H1 (cell line): ENCODE measurements at regions not wholly inside any gene's neighbourhood (a gene's known extent, or its start where the extent isn't known, plus 50 kb on each side); places are given as distances from the start of the nearest gene placed in this dataset.

Experiments
- CTCF ChIA-PET: fragments of 300-600 bp; sonication (Branson Sonifier 250); formaldehyde crosslinking; loops from one replicate; lab custom pipeline; 2021; ENCODE audit not compliant: partially characterized antibody; lab: Charles Lee
- POLR2A ChIA-PET: fragments of 300-600 bp; sonication (Branson Sonifier 250); formaldehyde crosslinking; loops from one replicate; lab custom pipeline; 2021; ENCODE audit warnings: inconsistent platforms; ENCODE audit not compliant: partially characterized antibody; lab: Charles Lee
- DNase-seq, 2 experiments: peaks; one replicate each; pipeline versions ENCODE4 v3.0.0 to v3.0.0-alpha.2; 2010 to 2022; ENCODE audit warnings: low spot score in 2 of 2, low read depth in 1 of 2, mixed read lengths in 1 of 2
- FAIRE-seq: peaks from 2 replicates; lab custom pipeline; 2011; peaks lifted over from hg19 to GRCh38; lab: Jason Lieb, UNC
- H2AFZ ChIP-seq: 2 replicates; pipeline ENCODE4 v1.8.1; 2012; ENCODE audit warnings: low read length, inconsistent platforms
- H2AK5ac ChIP-seq: 2 replicates; pipeline ENCODE4 v1.6.1; 2013; ENCODE audit warnings: low read depth, low read length
- H2BK120ac ChIP-seq: replicated peaks from 2 replicates; pipeline ENCODE3; 2013; ENCODE audit warnings: low read depth, low read length, inconsistent platforms
- H2BK12ac ChIP-seq: 2 replicates; pipeline ENCODE4 v1.6.1; 2013; ENCODE audit warnings: low read depth, low read length
- H2BK15ac ChIP-seq: 2 replicates; pipeline ENCODE4 v1.6.1; 2013; ENCODE audit warnings: low read length
- H2BK20ac ChIP-seq: 2 replicates; pipeline ENCODE4 v1.6.1; 2013; ENCODE audit warnings: low read length
- H2BK5ac ChIP-seq: 2 replicates; pipeline ENCODE4 v1.6.1; 2013; ENCODE audit warnings: low read depth, low read length
- H3K14ac ChIP-seq: 2 replicates; pipeline ENCODE4 v1.6.1; 2013; ENCODE audit warnings: inconsistent platforms; ENCODE audit not compliant: insufficient read length
- H3K18ac ChIP-seq: 2 replicates; pipeline ENCODE4 v1.6.1; 2013; ENCODE audit warnings: low read length; ENCODE audit errors: extremely low read depth
- H3K23ac ChIP-seq: 2 replicates; pipeline ENCODE4 v1.6.1; 2013; ENCODE audit warnings: inconsistent platforms; ENCODE audit not compliant: insufficient read length
- H3K23me2 ChIP-seq: 2 replicates; pipeline ENCODE4 v1.6.1; 2013; ENCODE audit warnings: low read depth, low read length
- H3K27ac ChIP-seq: 2 replicates; pipeline ENCODE4 v1.6.1; 2011; ENCODE audit warnings: low read depth, low read length, inconsistent platforms
- H3K27me3 ChIP-seq, 4 experiments: replicated peaks in 1 of 4; 1 replicate in 1 of 4; 2 replicates in 3 of 4; pipeline versions ENCODE4 v1.6.1 to v1.8.1; 2011 to 2013; ENCODE audit warnings: low read length in 3 of 4, mild to moderate bottlenecking in 3 of 4, inconsistent platforms in 2 of 4, mixed read lengths in 2 of 4, moderate library complexity in 1 of 4; ENCODE audit not compliant: control insufficient read depth in 3 of 4, insufficient read depth in 3 of 4; ENCODE audit errors: extremely low read depth in 1 of 4
- H3K36me3 ChIP-seq, 4 experiments: 2 replicates each; pipeline versions ENCODE4 v1.6.1 to v1.8.1; 2011 to 2013; ENCODE audit warnings: mild to moderate bottlenecking in 4 of 4, low read length in 3 of 4, moderate library complexity in 2 of 4, control low read depth in 1 of 4, inconsistent platforms in 1 of 4; ENCODE audit not compliant: insufficient read depth in 4 of 4, control insufficient read depth in 2 of 4
- H3K4ac ChIP-seq: replicated peaks from 2 replicates; pipeline ENCODE3; 2013; ENCODE audit warnings: low read length, low read depth, mixed read lengths, inconsistent platforms; ENCODE audit not compliant: insufficient read length
- H3K4me1 ChIP-seq, 4 experiments: replicated peaks in 1 of 4; 1 replicate in 1 of 4; 2 replicates in 3 of 4; pipeline versions ENCODE4 v1.6.1 to v1.8.1; 2011 to 2013; ENCODE audit warnings: low read length in 3 of 4, inconsistent platforms in 2 of 4, mixed read lengths in 1 of 4; ENCODE audit not compliant: insufficient read depth in 4 of 4, control insufficient read depth in 3 of 4
- H3K4me2 ChIP-seq, 2 experiments: 2 replicates each; pipeline versions ENCODE4 v1.6.1 to v1.8.1; 2011 to 2013; ENCODE audit warnings: low read depth in 2 of 2, low read length in 2 of 2, control low read depth in 1 of 2, inconsistent platforms in 1 of 2, mild to moderate bottlenecking in 1 of 2; ENCODE audit not compliant: insufficient read depth in 1 of 2
- H3K4me3 ChIP-seq, 4 experiments: fragments of 200-600, 300-600 bp in 1 of 4; sonication (generic), shearing (Covaris generic), sonication (Bioruptor Twin) in 1 of 4; 2 replicates each; pipeline versions ENCODE4 v1.5.1 to v1.8.1; 2011 to 2016; ENCODE audit warnings: low read length in 4 of 4, low read depth in 3 of 4, control low read depth in 2 of 4, inconsistent platforms in 2 of 4, mild to moderate bottlenecking in 2 of 4, mixed read lengths in 1 of 4, moderate library complexity in 1 of 4; ENCODE audit not compliant: insufficient read depth in 2 of 4; ENCODE audit errors: extremely low read depth in 1 of 4
- H3K56ac ChIP-seq: replicated peaks from 2 replicates; pipeline ENCODE3; 2013; ENCODE audit warnings: low read depth, mild to moderate bottlenecking, mixed read lengths, low read length, inconsistent platforms; ENCODE audit not compliant: insufficient read length
- H3K79me1 ChIP-seq: 2 replicates; pipeline ENCODE4 v1.6.1; 2013; ENCODE audit warnings: low read depth, low read length, control low read depth
- H3K79me2 ChIP-seq, 2 experiments: 2 replicates each; pipeline versions ENCODE4 v1.6.1 to v1.8.1; 2012 to 2013; ENCODE audit warnings: low read length in 2 of 2, mild to moderate bottlenecking in 2 of 2, inconsistent platforms in 1 of 2; ENCODE audit not compliant: insufficient read depth in 2 of 2, control insufficient read depth in 1 of 2
- H3K9ac ChIP-seq, 4 experiments: replicated peaks in 1 of 4; 1 replicate in 1 of 4; 2 replicates in 3 of 4; pipeline versions ENCODE4 v1.6.1 to v1.8.1; 2011 to 2013; ENCODE audit warnings: low read depth in 3 of 4, low read length in 3 of 4, control low read depth in 2 of 4, mild to moderate bottlenecking in 2 of 4, moderate library complexity in 2 of 4, inconsistent platforms in 1 of 4; ENCODE audit errors: extremely low read depth in 1 of 4
- H3K9me3 ChIP-seq, 2 experiments: 2 replicates each; pipeline versions ENCODE4 v1.6.1 to v1.8.1; 2012 to 2013; ENCODE audit warnings: mild to moderate bottlenecking in 2 of 2, moderate library complexity in 2 of 2, control low read depth in 1 of 2, inconsistent platforms in 1 of 2, low read depth in 1 of 2, low read length in 1 of 2, mixed read lengths in 1 of 2; ENCODE audit not compliant: insufficient read depth in 2 of 2
- H4K20me1 ChIP-seq, 2 experiments: replicated peaks in 1 of 2; 2 replicates each; pipeline versions ENCODE3 to v1.8.1; 2011 to 2013; ENCODE audit warnings: inconsistent platforms in 2 of 2, low read length in 2 of 2, mild to moderate bottlenecking in 1 of 2; ENCODE audit not compliant: insufficient read depth in 2 of 2, control insufficient read depth in 1 of 2
- H4K5ac ChIP-seq: 2 replicates; pipeline ENCODE4 v1.6.1; 2013; ENCODE audit warnings: low read length, low read depth, mixed read lengths, inconsistent platforms; ENCODE audit not compliant: insufficient read length
- H4K8ac ChIP-seq: 2 replicates; pipeline ENCODE4 v1.8.0; 2013; ENCODE audit warnings: mild to moderate bottlenecking, moderate library complexity, low read length, inconsistent platforms; ENCODE audit not compliant: insufficient read depth; ENCODE audit errors: extremely low read depth
- H4K91ac ChIP-seq: replicated peaks from 2 replicates; pipeline ENCODE3; 2013; ENCODE audit warnings: low read length, mixed read lengths, inconsistent platforms; ENCODE audit not compliant: insufficient read length
- BACH1 ChIP-seq: IDR thresholded peaks from 2 replicates; pipeline ENCODE4 v1.6.1; 2012; ENCODE audit warnings: low read length, improper control_type of control experiment
- CTBP2 ChIP-seq: IDR thresholded peaks from 2 replicates; pipeline ENCODE4 v1.7.0; 2011; ENCODE audit warnings: borderline replicate concordance, mild to moderate bottlenecking, moderate library complexity, mixed read lengths, low read length; ENCODE audit not compliant: insufficient read depth, insufficient read length
- JUN ChIP-seq: IDR thresholded peaks from 2 replicates; pipeline ENCODE4 v1.6.1; 2011; ENCODE audit warnings: low read depth, mild to moderate bottlenecking, improper control_type of control experiment, low read length
- JUND ChIP-seq: IDR thresholded peaks from 2 replicates; pipeline ENCODE4 v1.6.1; 2011; ENCODE audit warnings: mild to moderate bottlenecking, improper control_type of control experiment, low read length
- SAP30 ChIP-seq: fragments of 300-600 bp; sonication (generic); IDR thresholded peaks from 2 replicates; pipeline ENCODE4 v1.7.1; 2012; ENCODE audit warnings: low read length, moderate library complexity, mild to moderate bottlenecking, inconsistent platforms; ENCODE audit not compliant: insufficient read depth, insufficient replicate concordance
- TAF1 ChIP-seq: IDR thresholded peaks from 2 replicates; pipeline ENCODE4 v1.6.1; 2011; ENCODE audit warnings: mild to moderate bottlenecking, low read depth, low read length
- YY1 ChIP-seq: IDR thresholded peaks from 2 replicates; pipeline ENCODE4 v1.6.1; 2011; ENCODE audit warnings: low read depth, mild to moderate bottlenecking, low read length
- WGBS, 2 experiments: shearing (Covaris generic) in 1 of 2; methylation state at CpG; one replicate each; pipeline versions ENCODE4 v1.1.6 to v1.1.7; 2013 to 2015; ENCODE audit warnings: low lambda C conversion rate in 2 of 2, mixed read lengths in 2 of 2, inconsistent platforms in 1 of 2, low coverage in 1 of 2, missing lambda C conversion rate in 1 of 2; ENCODE audit not compliant: insufficient replicate concordance in 2 of 2, insufficient coverage in 1 of 2, insufficient read length in 1 of 2; ENCODE audit errors: extremely low coverage in 1 of 2, missing lambda C conversion rate in 1 of 2; 5-methylcytosine and 5-hydroxymethylcytosine counted together

- Histone ChIP-seq H4K91ac (no peak overlapping the region), H3K9ac (no peak overlapping the region), H2BK120ac (no peak overlapping the region), H3K9me3 (no peaks in the 10 kb centered on the region), H3K27ac (no peak overlapping the region), H3K23me2 (peaks cover 11% of the 10 kb centered on the region), H3K36me3 (no peaks in the 10 kb centered on the region), H3K23ac (no peak overlapping the region), H2BK20ac (no peak overlapping the region; the same call in 1 of the 2 replicates), H3K79me1 (no peaks in the 10 kb centered on the region; the same call in 1 of the 2 replicates), H2AK5ac (no peak overlapping the region), H4K20me1 (peaks cover 0 to 1% of the 10 kb centered on the region in 2 experiments), H3K4ac (no peak overlapping the region), H3K56ac (no peak overlapping the region), H3K4me1 (peaks cover 5 to 18% (median 14%) of the 10 kb centered on the region in 4 experiments; a peak in 6 of 7 replicates), H2BK12ac (no peak overlapping the region; the same call in 1 of the 2 replicates), H4K8ac (no peak overlapping the region), H3K4me3 (peak overlapping the region in 3 of 4 experiments; percentile 7 to 82 (median 81); a peak in 5 of 8 replicates), H3K27me3 (no peaks in the 10 kb centered on the region), H4K5ac (no peak overlapping the region), H3K4me2 (peak overlapping the region; percentile 77 to 98), H3K18ac (no peak overlapping the region), H2BK5ac (peak overlapping the region; percentile 54; the same call in 1 of the 2 replicates), H2AFZ (no peak overlapping the region), H3K14ac (no peak overlapping the region), H2BK15ac (no peak overlapping the region), H3K79me2 (peaks cover 0 to 42% of the 10 kb centered on the region in 2 experiments; a peak in 2 of 4 replicates)
- CTCF ChIA-PET, result interaction anchor here (0.6 to 7.1 kb wide), 18 partner anchors 9 to 210 kb away, joined by 3 to 71 read pairs (median 8); no protein-coding TSS in a partner anchor
- WGBS, 2 experiments, result 46% methylated on average over 4 of the region's 4 CpGs; no CpG with 5 or more reads in 1 of the 2 experiments
- no peak for DNase-seq
- no peak for FAIRE-seq
- POLR2A ChIA-PET, result interaction anchor here (0.6 to 2.9 kb wide), 8 partner anchors 8 to 212 kb away, joined by 3 to 15 read pairs (median 3); partner anchors contain the start of gene BEND6
- TF ChIP-seq CTBP2, result peak; percentile 74
- no peak for TF ChIP-seq SAP30
- TF ChIP-seq YY1, result 0 out of 2 replicates have a peak, but pooled peaks have one; percentile 10
- no peak for TF ChIP-seq JUND
- no peak for TF ChIP-seq TAF1
- peak; percentile 61 for TF ChIP-seq BACH1
- no peak for TF ChIP-seq JUN
- TF ChIP-seq, all 59 proteins: peak for 3
These were observed 105.0 kb upstream of the BEND6 start for GRCh38 chr6:56849896-56850295.
